H9 (cell line): ENCODE measurements at regions not wholly inside any gene's neighbourhood (a gene's known extent, or its start where the extent isn't known, plus 50 kb on each side); places are given as distances from the start of the nearest gene placed in this dataset.

Experiments used
- DNase-seq: peaks from one replicate; pipeline ENCODE4 v3.0.0-alpha.2; 2017
- H2AFZ ChIP-seq: one replicate; pipeline ENCODE4 v1.6.1; 2013; ENCODE audit warnings: mild to moderate bottlenecking, low read length, control low read depth, moderate library complexity
- H2AK5ac ChIP-seq: 2 replicates; pipeline ENCODE4 v1.6.1; 2013; ENCODE audit warnings: low read length, control low read depth, mixed read lengths; ENCODE audit not compliant: insufficient read length
- H2BK120ac ChIP-seq: one replicate; pipeline ENCODE4 v1.6.1; 2013; ENCODE audit warnings: low read depth, mild to moderate bottlenecking, low read length, control low read depth, inconsistent platforms; ENCODE audit not compliant: poor library complexity, severe bottlenecking
- H2BK12ac ChIP-seq: 2 replicates; pipeline ENCODE4 v1.6.1; 2013; ENCODE audit warnings: low read length, control low read depth, mixed read lengths, low read depth; ENCODE audit not compliant: insufficient read length
- H2BK15ac ChIP-seq: 2 replicates; pipeline ENCODE4 v1.6.1; 2013; ENCODE audit warnings: low read depth, low read length, control low read depth
- H2BK20ac ChIP-seq: one replicate; pipeline ENCODE4 v1.6.1; 2013; ENCODE audit warnings: low read depth, mild to moderate bottlenecking, low read length, control low read depth, inconsistent platforms; ENCODE audit not compliant: poor library complexity, severe bottlenecking
- H2BK5ac ChIP-seq: 2 replicates; pipeline ENCODE4 v1.6.1; 2013; ENCODE audit warnings: low read length, control low read depth, mixed read lengths; ENCODE audit not compliant: insufficient read length
- H3K14ac ChIP-seq: 2 replicates; pipeline ENCODE4 v1.6.1; 2013; ENCODE audit warnings: low read length, control low read depth; ENCODE audit not compliant: insufficient read depth
- H3K18ac ChIP-seq: 2 replicates; pipeline ENCODE4 v1.6.1; 2013; ENCODE audit warnings: low read depth, mild to moderate bottlenecking, mixed read lengths, low read length, control low read depth; ENCODE audit not compliant: insufficient read length
- H3K23ac ChIP-seq: 2 replicates; pipeline ENCODE4 v1.6.1; 2013; ENCODE audit warnings: low read length, control low read depth, mixed read lengths, low read depth; ENCODE audit not compliant: insufficient read length
- H3K23me2 ChIP-seq: 2 replicates; pipeline ENCODE4 v1.6.1; 2013; ENCODE audit warnings: low read depth, mild to moderate bottlenecking, mixed read lengths, low read length, control low read depth; ENCODE audit not compliant: insufficient read length, poor library complexity, severe bottlenecking
- H3K27ac ChIP-seq: 2 replicates; pipeline ENCODE4 v1.5.1; 2013; ENCODE audit warnings: low read length, control low read depth, mixed read lengths, low read depth; ENCODE audit not compliant: insufficient read length
- H3K27me3 ChIP-seq: 2 replicates; pipeline ENCODE4 v1.6.1; 2013; ENCODE audit warnings: low read length, control low read depth, inconsistent platforms; ENCODE audit not compliant: insufficient read depth
- H3K4ac ChIP-seq: 2 replicates; pipeline ENCODE4 v1.6.1; 2013; ENCODE audit warnings: low read depth, mild to moderate bottlenecking, control low read depth, inconsistent platforms, low read length, moderate library complexity
- H3K4me1 ChIP-seq: 2 replicates; pipeline ENCODE4 v1.6.1; 2013; ENCODE audit warnings: low read length, control low read depth, inconsistent platforms; ENCODE audit not compliant: insufficient read depth
- H3K4me2 ChIP-seq: 2 replicates; pipeline ENCODE4 v1.6.1; 2013; ENCODE audit warnings: low read length, control low read depth, mixed read lengths; ENCODE audit not compliant: insufficient read length, insufficient read depth
- H3K56ac ChIP-seq: 2 replicates; pipeline ENCODE4 v1.6.1; 2013; ENCODE audit warnings: low read depth, mild to moderate bottlenecking, mixed read lengths, low read length, control low read depth; ENCODE audit not compliant: insufficient read length
- H3K79me1 ChIP-seq: 2 replicates; pipeline ENCODE4 v1.6.1; 2013; ENCODE audit warnings: low read depth, mild to moderate bottlenecking, moderate library complexity, low read length, control low read depth, inconsistent platforms; ENCODE audit not compliant: insufficient read depth, poor library complexity, severe bottlenecking
- H3K79me2 ChIP-seq: 2 replicates; pipeline ENCODE4 v1.6.1; 2013; ENCODE audit warnings: low read length, control low read depth, inconsistent platforms; ENCODE audit not compliant: insufficient read depth
- H3K9ac ChIP-seq: 2 replicates; pipeline ENCODE4 v1.6.1; 2013; ENCODE audit warnings: low read length, control low read depth, mixed read lengths; ENCODE audit not compliant: insufficient read length; ENCODE audit errors: extremely low read depth
- H3K9me3 ChIP-seq: one replicate; pipeline ENCODE4 v1.6.1; 2013; ENCODE audit warnings: low read depth, low read length, inconsistent platforms; ENCODE audit not compliant: control insufficient read depth
- H3T11ph ChIP-seq: one replicate; pipeline ENCODE4 v1.6.1; 2013; ENCODE audit warnings: mild to moderate bottlenecking, low read length, control low read depth, inconsistent platforms
- H4K20me1 ChIP-seq: one replicate; pipeline ENCODE4 v1.6.1; 2013; ENCODE audit not compliant: control insufficient read depth, insufficient read length, insufficient read depth
- H4K5ac ChIP-seq: 2 replicates; pipeline ENCODE4 v1.6.1; 2013; ENCODE audit warnings: low read depth, mild to moderate bottlenecking, mixed read lengths, low read length, control low read depth; ENCODE audit not compliant: insufficient read length
- H4K8ac ChIP-seq: replicated peaks from 2 replicates; pipeline ENCODE4 v1.6.1; 2013; ENCODE audit warnings: low read length, control low read depth, mixed read lengths, low read depth; ENCODE audit not compliant: insufficient read length
- H4K91ac ChIP-seq: 2 replicates; pipeline ENCODE4 v1.6.1; 2013; ENCODE audit warnings: low read depth, mild to moderate bottlenecking, moderate library complexity, mixed read lengths, low read length, control low read depth; ENCODE audit not compliant: insufficient read length
- H3K27ac Mint-ChIP-seq, 3 experiments: 2 replicates in 2 of 3; 3 replicates in 1 of 3; pipeline ENCODE4 v1.8.0; 2020 to 2021; ENCODE audit warnings: mixed read lengths in 3 of 3, mild to moderate bottlenecking in 1 of 3, moderate library complexity in 1 of 3
- H3K27me3 Mint-ChIP-seq: 2 replicates; pipeline ENCODE4 v1.8.0; 2021; ENCODE audit warnings: low read depth, mild to moderate bottlenecking, moderate library complexity, mixed read lengths
- H3K36me3 Mint-ChIP-seq, 3 experiments: 2 replicates in 2 of 3; 3 replicates in 1 of 3; pipeline ENCODE4 v1.8.0; 2020 to 2021; ENCODE audit warnings: low read depth in 3 of 3, mixed read lengths in 3 of 3; ENCODE audit not compliant: insufficient read depth in 1 of 3
- H3K4me1 Mint-ChIP-seq, 2 experiments: 2 replicates each; pipeline ENCODE4 v1.8.0; 2020; ENCODE audit warnings: mixed read lengths in 2 of 2
- H3K4me3 Mint-ChIP-seq, 2 experiments: 2 replicates in 1 of 2; 3 replicates in 1 of 2; pipeline ENCODE4 v1.8.0; 2020 to 2021; ENCODE audit warnings: mild to moderate bottlenecking in 2 of 2, mixed read lengths in 2 of 2, moderate library complexity in 1 of 2
- H3K9me3 Mint-ChIP-seq, 2 experiments: 2 replicates in 1 of 2; 3 replicates in 1 of 2; pipeline ENCODE4 v1.8.0; 2020; ENCODE audit warnings: mild to moderate bottlenecking in 2 of 2, mixed read lengths in 2 of 2, moderate library complexity in 1 of 2
- CTCF ChIP-seq: fragments of 200-600 bp; sonication (generic); conservative IDR thresholded peaks from 3 replicates; pipeline ENCODE4 v1.8.0; 2021; ENCODE audit warnings: antibody characterized with exemption, mild to moderate bottlenecking
- WGBS: extraction: QIAGEN DNeasy Blood & Tissue Kit; methylation state at CpG from one replicate; pipeline ENCODE4 v1.1.7; 2013; ENCODE audit warnings: missing lambda C conversion rate, low lambda C conversion rate, mixed read lengths; ENCODE audit not compliant: insufficient read length; ENCODE audit errors: extremely low coverage; 5-methylcytosine and 5-hydroxymethylcytosine counted together

GRCh38 chr7:46279290-46279689 lies 358.2 kb upstream of the IGFBP3 start:
- Histone ChIP-seq H2BK5ac (no peak overlapping the region), H3K18ac (no peak overlapping the region), H3K56ac (no peak overlapping the region), H4K8ac (no peak overlapping the region), H3K9ac (no peak overlapping the region), H4K91ac (no peak overlapping the region), H2BK15ac (no peak overlapping the region), H3T11ph (no peak overlapping the region), H2BK120ac (no peak overlapping the region), H3K79me2 (no peaks in the 10 kb centered on the region), H3K4ac (no peak overlapping the region), H3K23ac (no peak overlapping the region), H3K27me3 (no peaks in the 10 kb centered on the region), H3K23me2 (no peaks in the 10 kb centered on the region), H4K20me1 (no peaks in the 10 kb centered on the region), H3K14ac (no peak overlapping the region), H2AFZ (no peak overlapping the region), H3K9me3 (no peaks in the 10 kb centered on the region), H2BK20ac (no peak overlapping the region), H2BK12ac (no peak overlapping the region), H2AK5ac (no peak overlapping the region), H3K79me1 (no peaks in the 10 kb centered on the region), H3K4me1 (peaks cover 4% of the 10 kb centered on the region; the same call in 1 of the 2 replicates), H3K27ac (no peak overlapping the region), H3K4me2 (no peak overlapping the region), H4K5ac (no peak overlapping the region)
- Mint-ChIP-seq H3K4me1 (peaks cover 27 to 28% of the 10 kb centered on the region in 2 experiments), H3K27ac (no peak overlapping the region), H3K27me3 (no peaks in the 10 kb centered on the region), H3K36me3 (peaks cover 0 to 4% (median 0%) of the 10 kb centered on the region in 3 experiments; a peak in 1 of 7 replicates), H3K9me3 (peaks cover 0 to 2% of the 10 kb centered on the region in 2 experiments; a peak in 2 of 5 replicates), H3K4me3 (no peak overlapping the region)
- DNase-seq, result no peak
- WGBS, result no CpG with 5 or more reads among the region's 2 CpGs
- TF ChIP-seq CTCF, result no peak
